H1 (cell line): ENCODE measurements at regions not wholly inside any gene's neighbourhood (a gene's known extent, or its start where the extent isn't known, plus 50 kb on each side); places are given as distances from the start of the nearest gene placed in this dataset.

Source experiments
- CTCF ChIA-PET: fragments of 300-600 bp; sonication (Branson Sonifier 250); formaldehyde crosslinking; loops from one replicate; lab custom pipeline; 2021; ENCODE audit not compliant: partially characterized antibody; lab: Charles Lee
- POLR2A ChIA-PET: fragments of 300-600 bp; sonication (Branson Sonifier 250); formaldehyde crosslinking; loops from one replicate; lab custom pipeline; 2021; ENCODE audit warnings: inconsistent platforms; ENCODE audit not compliant: partially characterized antibody; lab: Charles Lee
- DNase-seq, 2 experiments: peaks; one replicate each; pipeline versions ENCODE4 v3.0.0 to v3.0.0-alpha.2; 2010 to 2022; ENCODE audit warnings: low spot score in 2 of 2, low read depth in 1 of 2, mixed read lengths in 1 of 2
- FAIRE-seq: peaks from 2 replicates; lab custom pipeline; 2011; peaks lifted over from hg19 to GRCh38; lab: Jason Lieb, UNC
- H2AFZ ChIP-seq: 2 replicates; pipeline ENCODE4 v1.8.1; 2012; ENCODE audit warnings: low read length, inconsistent platforms
- H2AK5ac ChIP-seq: 2 replicates; pipeline ENCODE4 v1.6.1; 2013; ENCODE audit warnings: low read depth, low read length
- H2BK120ac ChIP-seq: replicated peaks from 2 replicates; pipeline ENCODE3; 2013; ENCODE audit warnings: low read depth, low read length, inconsistent platforms
- H2BK12ac ChIP-seq: 2 replicates; pipeline ENCODE4 v1.6.1; 2013; ENCODE audit warnings: low read depth, low read length
- H2BK15ac ChIP-seq: 2 replicates; pipeline ENCODE4 v1.6.1; 2013; ENCODE audit warnings: low read length
- H2BK20ac ChIP-seq: 2 replicates; pipeline ENCODE4 v1.6.1; 2013; ENCODE audit warnings: low read length
- H2BK5ac ChIP-seq: 2 replicates; pipeline ENCODE4 v1.6.1; 2013; ENCODE audit warnings: low read depth, low read length
- H3K14ac ChIP-seq: 2 replicates; pipeline ENCODE4 v1.6.1; 2013; ENCODE audit warnings: inconsistent platforms; ENCODE audit not compliant: insufficient read length
- H3K18ac ChIP-seq: 2 replicates; pipeline ENCODE4 v1.6.1; 2013; ENCODE audit warnings: low read length; ENCODE audit errors: extremely low read depth
- H3K23ac ChIP-seq: 2 replicates; pipeline ENCODE4 v1.6.1; 2013; ENCODE audit warnings: inconsistent platforms; ENCODE audit not compliant: insufficient read length
- H3K23me2 ChIP-seq: 2 replicates; pipeline ENCODE4 v1.6.1; 2013; ENCODE audit warnings: low read depth, low read length
- H3K27ac ChIP-seq: 2 replicates; pipeline ENCODE4 v1.6.1; 2011; ENCODE audit warnings: low read depth, low read length, inconsistent platforms
- H3K27me3 ChIP-seq, 4 experiments: replicated peaks in 1 of 4; 1 replicate in 1 of 4; 2 replicates in 3 of 4; pipeline versions ENCODE4 v1.6.1 to v1.8.1; 2011 to 2013; ENCODE audit warnings: low read length in 3 of 4, mild to moderate bottlenecking in 3 of 4, inconsistent platforms in 2 of 4, mixed read lengths in 2 of 4, moderate library complexity in 1 of 4; ENCODE audit not compliant: control insufficient read depth in 3 of 4, insufficient read depth in 3 of 4; ENCODE audit errors: extremely low read depth in 1 of 4
- H3K36me3 ChIP-seq, 4 experiments: 2 replicates each; pipeline versions ENCODE4 v1.6.1 to v1.8.1; 2011 to 2013; ENCODE audit warnings: mild to moderate bottlenecking in 4 of 4, low read length in 3 of 4, moderate library complexity in 2 of 4, control low read depth in 1 of 4, inconsistent platforms in 1 of 4; ENCODE audit not compliant: insufficient read depth in 4 of 4, control insufficient read depth in 2 of 4
- H3K4ac ChIP-seq: replicated peaks from 2 replicates; pipeline ENCODE3; 2013; ENCODE audit warnings: low read length, low read depth, mixed read lengths, inconsistent platforms; ENCODE audit not compliant: insufficient read length
- H3K4me1 ChIP-seq, 4 experiments: replicated peaks in 1 of 4; 1 replicate in 1 of 4; 2 replicates in 3 of 4; pipeline versions ENCODE4 v1.6.1 to v1.8.1; 2011 to 2013; ENCODE audit warnings: low read length in 3 of 4, inconsistent platforms in 2 of 4, mixed read lengths in 1 of 4; ENCODE audit not compliant: insufficient read depth in 4 of 4, control insufficient read depth in 3 of 4
- H3K4me2 ChIP-seq, 2 experiments: 2 replicates each; pipeline versions ENCODE4 v1.6.1 to v1.8.1; 2011 to 2013; ENCODE audit warnings: low read depth in 2 of 2, low read length in 2 of 2, control low read depth in 1 of 2, inconsistent platforms in 1 of 2, mild to moderate bottlenecking in 1 of 2; ENCODE audit not compliant: insufficient read depth in 1 of 2
- H3K4me3 ChIP-seq, 4 experiments: fragments of 200-600, 300-600 bp in 1 of 4; sonication (generic), shearing (Covaris generic), sonication (Bioruptor Twin) in 1 of 4; 2 replicates each; pipeline versions ENCODE4 v1.5.1 to v1.8.1; 2011 to 2016; ENCODE audit warnings: low read length in 4 of 4, low read depth in 3 of 4, control low read depth in 2 of 4, inconsistent platforms in 2 of 4, mild to moderate bottlenecking in 2 of 4, mixed read lengths in 1 of 4, moderate library complexity in 1 of 4; ENCODE audit not compliant: insufficient read depth in 2 of 4; ENCODE audit errors: extremely low read depth in 1 of 4
- H3K56ac ChIP-seq: replicated peaks from 2 replicates; pipeline ENCODE3; 2013; ENCODE audit warnings: low read depth, mild to moderate bottlenecking, mixed read lengths, low read length, inconsistent platforms; ENCODE audit not compliant: insufficient read length
- H3K79me1 ChIP-seq: 2 replicates; pipeline ENCODE4 v1.6.1; 2013; ENCODE audit warnings: low read depth, low read length, control low read depth
- H3K79me2 ChIP-seq, 2 experiments: 2 replicates each; pipeline versions ENCODE4 v1.6.1 to v1.8.1; 2012 to 2013; ENCODE audit warnings: low read length in 2 of 2, mild to moderate bottlenecking in 2 of 2, inconsistent platforms in 1 of 2; ENCODE audit not compliant: insufficient read depth in 2 of 2, control insufficient read depth in 1 of 2
- H3K9ac ChIP-seq, 4 experiments: replicated peaks in 1 of 4; 1 replicate in 1 of 4; 2 replicates in 3 of 4; pipeline versions ENCODE4 v1.6.1 to v1.8.1; 2011 to 2013; ENCODE audit warnings: low read depth in 3 of 4, low read length in 3 of 4, control low read depth in 2 of 4, mild to moderate bottlenecking in 2 of 4, moderate library complexity in 2 of 4, inconsistent platforms in 1 of 4; ENCODE audit errors: extremely low read depth in 1 of 4
- H3K9me3 ChIP-seq, 2 experiments: 2 replicates each; pipeline versions ENCODE4 v1.6.1 to v1.8.1; 2012 to 2013; ENCODE audit warnings: mild to moderate bottlenecking in 2 of 2, moderate library complexity in 2 of 2, control low read depth in 1 of 2, inconsistent platforms in 1 of 2, low read depth in 1 of 2, low read length in 1 of 2, mixed read lengths in 1 of 2; ENCODE audit not compliant: insufficient read depth in 2 of 2
- H4K20me1 ChIP-seq, 2 experiments: replicated peaks in 1 of 2; 2 replicates each; pipeline versions ENCODE3 to v1.8.1; 2011 to 2013; ENCODE audit warnings: inconsistent platforms in 2 of 2, low read length in 2 of 2, mild to moderate bottlenecking in 1 of 2; ENCODE audit not compliant: insufficient read depth in 2 of 2, control insufficient read depth in 1 of 2
- H4K5ac ChIP-seq: 2 replicates; pipeline ENCODE4 v1.6.1; 2013; ENCODE audit warnings: low read length, low read depth, mixed read lengths, inconsistent platforms; ENCODE audit not compliant: insufficient read length
- H4K8ac ChIP-seq: 2 replicates; pipeline ENCODE4 v1.8.0; 2013; ENCODE audit warnings: mild to moderate bottlenecking, moderate library complexity, low read length, inconsistent platforms; ENCODE audit not compliant: insufficient read depth; ENCODE audit errors: extremely low read depth
- H4K91ac ChIP-seq: replicated peaks from 2 replicates; pipeline ENCODE3; 2013; ENCODE audit warnings: low read length, mixed read lengths, inconsistent platforms; ENCODE audit not compliant: insufficient read length
- BACH1 ChIP-seq: IDR thresholded peaks from 2 replicates; pipeline ENCODE4 v1.6.1; 2012; ENCODE audit warnings: low read length, improper control_type of control experiment
- CBX5 ChIP-seq: fragments of 300-800, 300-1000 bp; sonication (generic); IDR thresholded peaks from 2 replicates; pipeline ENCODE4 v1.7.1; 2016; ENCODE audit warnings: antibody characterized with exemption, low read length, low read depth
- CTBP2 ChIP-seq: IDR thresholded peaks from 2 replicates; pipeline ENCODE4 v1.7.0; 2011; ENCODE audit warnings: borderline replicate concordance, mild to moderate bottlenecking, moderate library complexity, mixed read lengths, low read length; ENCODE audit not compliant: insufficient read depth, insufficient read length
- EP300 ChIP-seq, 2 experiments: IDR thresholded peaks; 1 replicate in 1 of 2; 2 replicates in 1 of 2; pipeline ENCODE4 v1.6.1; 2011 to 2012; ENCODE audit warnings: low read depth in 2 of 2, low read length in 2 of 2, mild to moderate bottlenecking in 2 of 2, borderline replicate concordance in 1 of 2, inconsistent platforms in 1 of 2, moderate library complexity in 1 of 2
- GABPA ChIP-seq: IDR thresholded peaks from 2 replicates; pipeline ENCODE4 v1.6.1; 2011; ENCODE audit warnings: mild to moderate bottlenecking, low read length, moderate library complexity, borderline replicate concordance; ENCODE audit not compliant: insufficient read depth
- GTF2F1 ChIP-seq: IDR thresholded peaks from 2 replicates; pipeline ENCODE4 v1.6.1; 2012; ENCODE audit warnings: low read depth, low read length, improper control_type of control experiment, borderline replicate concordance
- HDAC2 ChIP-seq, 2 experiments: fragments of 300-600 bp in 1 of 2; sonication (generic) in 1 of 2; IDR thresholded peaks; 2 replicates each; pipeline ENCODE4 v1.6.1; 2011 to 2012; ENCODE audit warnings: low read depth in 2 of 2, low read length in 2 of 2, mild to moderate bottlenecking in 2 of 2, moderate library complexity in 2 of 2, borderline replicate concordance in 1 of 2, inconsistent platforms in 1 of 2
- POLR2A ChIP-seq, 2 experiments: IDR thresholded peaks; 1 replicate in 1 of 2; 2 replicates in 1 of 2; pipeline ENCODE4 v1.6.1; 2011; ENCODE audit warnings: low read depth in 2 of 2, low read length in 2 of 2, mild to moderate bottlenecking in 2 of 2; ENCODE audit errors: control extremely low read depth in 1 of 2
- POU5F1 ChIP-seq: IDR thresholded peaks from 2 replicates; pipeline ENCODE4 v1.6.1; 2011; ENCODE audit warnings: low read depth, mild to moderate bottlenecking, low read length, moderate library complexity
- RNF2 ChIP-seq: fragments of 200-900, 300-1000 bp; sonication (generic); IDR thresholded peaks from 2 replicates; pipeline ENCODE4 v1.7.1; 2016; ENCODE audit warnings: borderline replicate concordance, low read depth, mild to moderate bottlenecking, antibody characterized with exemption, low read length; ENCODE audit not compliant: poor library complexity, severe bottlenecking; ENCODE audit errors: missing control alignments
- SP1 ChIP-seq: IDR thresholded peaks from 2 replicates; pipeline ENCODE4 v1.6.1; 2011; ENCODE audit warnings: low read depth, low read length
- SP4 ChIP-seq: IDR thresholded peaks from 2 replicates; pipeline ENCODE4 v1.6.1; 2012; ENCODE audit warnings: low read length, inconsistent platforms
- SRF ChIP-seq: IDR thresholded peaks from 2 replicates; pipeline ENCODE4 v1.6.1; 2011; ENCODE audit warnings: mild to moderate bottlenecking, low read depth, low read length, moderate library complexity
- SUZ12 ChIP-seq: fragments of 200-600 bp; sonication (generic); IDR thresholded peaks from 2 replicates; pipeline ENCODE4 v1.6.1; 2012; ENCODE audit warnings: mild to moderate bottlenecking, inconsistent platforms, low read length, moderate library complexity, mixed read lengths
- TAF1 ChIP-seq: IDR thresholded peaks from 2 replicates; pipeline ENCODE4 v1.6.1; 2011; ENCODE audit warnings: mild to moderate bottlenecking, low read depth, low read length
- YY1 ChIP-seq: IDR thresholded peaks from 2 replicates; pipeline ENCODE4 v1.6.1; 2011; ENCODE audit warnings: low read depth, mild to moderate bottlenecking, low read length
- WGBS, 2 experiments: shearing (Covaris generic) in 1 of 2; methylation state at CpG; one replicate each; pipeline versions ENCODE4 v1.1.6 to v1.1.7; 2013 to 2015; ENCODE audit warnings: low lambda C conversion rate in 2 of 2, mixed read lengths in 2 of 2, inconsistent platforms in 1 of 2, low coverage in 1 of 2, missing lambda C conversion rate in 1 of 2; ENCODE audit not compliant: insufficient replicate concordance in 2 of 2, insufficient coverage in 1 of 2, insufficient read length in 1 of 2; ENCODE audit errors: extremely low coverage in 1 of 2, missing lambda C conversion rate in 1 of 2; 5-methylcytosine and 5-hydroxymethylcytosine counted together

DNA sequence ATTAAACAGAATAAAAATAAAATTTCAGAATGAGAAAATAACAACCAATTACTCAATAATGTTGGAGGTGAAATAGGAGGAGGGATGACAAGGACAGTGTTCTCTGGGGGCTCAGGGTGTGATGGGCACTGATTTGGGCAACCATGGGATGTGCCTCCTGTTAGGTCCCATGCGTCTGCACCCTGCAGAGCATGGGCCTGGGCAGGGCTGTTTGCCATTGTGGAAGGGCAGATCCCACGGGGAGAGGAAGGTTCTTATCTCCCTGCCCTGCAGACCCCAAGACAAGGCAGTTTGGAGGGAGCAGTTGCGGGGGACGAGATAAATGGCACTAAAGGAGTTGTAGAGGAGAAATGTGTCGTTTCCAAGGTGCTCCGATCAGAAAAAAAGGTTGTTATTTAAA is 206.3 kb downstream of the THBS2 start:
- H3K56ac ChIP-seq = no peak overlapping the region
- H3K9ac ChIP-seq = no peak overlapping the region
- H3K23ac ChIP-seq = no peak overlapping the region
- no peak overlapping the region for H4K5ac ChIP-seq
- ChIA-PET CTCF (no interaction called here), POLR2A (no interaction called here)
- no peak overlapping the region for H3K4ac ChIP-seq
- no peak overlapping the region for H3K14ac ChIP-seq
- no peaks in the 10 kb centered on the region for H3K4me1 ChIP-seq
- no peaks in the 10 kb centered on the region for H3K79me1 ChIP-seq
- H2BK12ac ChIP-seq = no peak overlapping the region
- H3K9me3 ChIP-seq = no peaks in the 10 kb centered on the region
- no peak overlapping the region for H2BK5ac ChIP-seq
- no peaks in the 10 kb centered on the region for H3K27me3 ChIP-seq
- no peak overlapping the region for H2BK20ac ChIP-seq
- H3K27ac ChIP-seq = no peak overlapping the region
- no peak overlapping the region for H4K8ac ChIP-seq
- DNase-seq (no peak), FAIRE-seq (no peak)
- H2AFZ ChIP-seq = no peak overlapping the region
- H2AK5ac ChIP-seq = no peak overlapping the region
- H3K79me2 ChIP-seq = no peaks in the 10 kb centered on the region
- no peak overlapping the region for H4K91ac ChIP-seq
- H3K18ac ChIP-seq = no peak overlapping the region
- no peak overlapping the region for H2BK120ac ChIP-seq
- 95% methylated on average over 6 of the region's 6 CpGs; no CpG with 5 or more reads in 1 of the 2 experiments for WGBS, 2 experiments
- H4K20me1 ChIP-seq = no peaks in the 10 kb centered on the region
- H3K36me3 ChIP-seq = no peaks in the 10 kb centered on the region
- no peak overlapping the region for H2BK15ac ChIP-seq
- no peak overlapping the region for H3K4me2 ChIP-seq
- H3K23me2 ChIP-seq = no peaks in the 10 kb centered on the region; the same call in 1 of the 2 replicates
- no peak overlapping the region for H3K4me3 ChIP-seq
- TF ChIP-seq TAF1 = no peak
- no peak for TF ChIP-seq GTF2F1
- no peak for TF ChIP-seq HDAC2 (IDR thresholded peaks at IDR 0.05; ENCODE audit: borderline replicate concordance in 1 of 2, low read depth in 2 of 2, low read length in 2 of 2)
- TF ChIP-seq RNF2 = no peak
- no peak for TF ChIP-seq SUZ12
- no peak for TF ChIP-seq SRF
- no peak for TF ChIP-seq CTBP2
- TF ChIP-seq YY1 = no peak
- no peak for TF ChIP-seq BACH1
- no peak for TF ChIP-seq EP300 (IDR thresholded peaks at IDR 0.05; ENCODE audit: borderline replicate concordance in 1 of 2, low read depth in 2 of 2, low read length in 2 of 2)
- TF ChIP-seq SP1 = no peak
- TF ChIP-seq POLR2A (IDR thresholded peaks at IDR 0.05; ENCODE audit: control extremely low read depth in 1 of 2, low read depth in 2 of 2, low read length in 2 of 2) = no peak
- TF ChIP-seq GABPA = no peak
- TF ChIP-seq POU5F1 = no peak
- no peak for TF ChIP-seq SP4
- no peak for TF ChIP-seq CBX5
